ENCODE measurements at regions not wholly inside any gene's neighbourhood (a gene's known extent, or its start where the extent isn't known, plus 50 kb on each side); places are given as distances from the start of the nearest gene placed in this dataset.

DNA sequence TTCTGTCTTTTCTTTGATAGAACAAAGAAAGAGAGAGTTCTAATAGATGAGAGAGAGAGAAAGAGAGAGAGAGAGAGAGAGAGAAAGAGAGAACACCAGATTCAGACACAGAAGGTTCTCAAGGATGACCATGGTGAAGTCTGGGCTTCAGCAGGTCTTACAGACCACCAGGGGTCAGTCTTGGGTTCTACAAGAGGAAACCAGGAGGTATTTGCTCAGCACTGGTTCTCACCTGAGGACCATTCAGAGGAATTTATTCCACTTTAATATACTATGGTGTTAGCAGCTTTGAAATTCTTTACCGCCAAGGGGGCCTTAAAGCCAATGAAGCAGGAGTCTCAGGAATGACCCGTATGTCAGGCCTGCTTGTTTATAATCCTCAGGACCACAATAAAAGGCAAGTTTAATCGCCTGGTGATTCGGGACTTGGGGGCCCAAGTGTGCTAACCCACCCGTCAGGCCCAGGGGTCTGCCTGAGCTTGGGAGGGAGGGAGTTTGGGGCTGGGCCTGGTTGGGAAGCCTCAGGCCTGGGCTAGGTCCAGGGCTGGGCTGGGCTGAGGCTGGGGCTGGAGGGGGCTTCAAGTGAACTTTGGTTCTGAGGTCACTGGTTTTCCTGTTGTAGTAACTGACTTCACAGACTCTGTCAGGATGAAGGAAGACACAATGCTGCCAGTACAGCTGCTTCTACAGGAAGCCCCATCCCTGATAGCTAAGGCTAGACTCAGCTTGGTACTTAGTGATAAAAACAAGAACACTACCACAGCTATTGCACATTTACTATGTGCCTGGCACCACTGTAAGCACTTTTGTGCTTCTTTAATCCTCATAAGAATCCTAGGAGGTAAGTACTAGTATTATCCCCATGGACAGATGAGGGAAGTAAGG, 179.2 kb upstream of the ZBED5 start:
- Mint-ChIP-seq H3K9me3 (no peaks in the 10 kb centered on the region), H3K4me3 (no peak overlapping the region), H3K4me1 (peaks cover 4% of the 10 kb centered on the region), H3K27ac (no peak overlapping the region), H3K27me3 (ENCODE audit: insufficient read depth) (peaks cover 4% of the 10 kb centered on the region), H3K36me3 (ENCODE audit: low read depth) (no peaks in the 10 kb centered on the region)
- Histone ChIP-seq H3K27me3 (ENCODE audit: control insufficient read depth, insufficient read depth, low read length, poor library complexity, severe bottlenecking) (no peaks in the 10 kb centered on the region), H3K9ac (ENCODE audit: extremely low read depth, low read length, poor library complexity, severe bottlenecking) (no peak overlapping the region), H3K27ac (ENCODE audit: low read depth, low read length) (no peak overlapping the region), H3K4me1 (ENCODE audit: control insufficient read depth, insufficient read depth, low read length) (no peaks in the 10 kb centered on the region), H3K9me3 (ENCODE audit: control insufficient read depth, low read length) (no peaks in the 10 kb centered on the region), H3K4me3 (ENCODE audit: low read length) (no peak overlapping the region), H3K36me3 (ENCODE audit: control insufficient read depth, insufficient read depth, low read length) (no peaks in the 10 kb centered on the region)
- TF ChIP-seq, protein P1, sequence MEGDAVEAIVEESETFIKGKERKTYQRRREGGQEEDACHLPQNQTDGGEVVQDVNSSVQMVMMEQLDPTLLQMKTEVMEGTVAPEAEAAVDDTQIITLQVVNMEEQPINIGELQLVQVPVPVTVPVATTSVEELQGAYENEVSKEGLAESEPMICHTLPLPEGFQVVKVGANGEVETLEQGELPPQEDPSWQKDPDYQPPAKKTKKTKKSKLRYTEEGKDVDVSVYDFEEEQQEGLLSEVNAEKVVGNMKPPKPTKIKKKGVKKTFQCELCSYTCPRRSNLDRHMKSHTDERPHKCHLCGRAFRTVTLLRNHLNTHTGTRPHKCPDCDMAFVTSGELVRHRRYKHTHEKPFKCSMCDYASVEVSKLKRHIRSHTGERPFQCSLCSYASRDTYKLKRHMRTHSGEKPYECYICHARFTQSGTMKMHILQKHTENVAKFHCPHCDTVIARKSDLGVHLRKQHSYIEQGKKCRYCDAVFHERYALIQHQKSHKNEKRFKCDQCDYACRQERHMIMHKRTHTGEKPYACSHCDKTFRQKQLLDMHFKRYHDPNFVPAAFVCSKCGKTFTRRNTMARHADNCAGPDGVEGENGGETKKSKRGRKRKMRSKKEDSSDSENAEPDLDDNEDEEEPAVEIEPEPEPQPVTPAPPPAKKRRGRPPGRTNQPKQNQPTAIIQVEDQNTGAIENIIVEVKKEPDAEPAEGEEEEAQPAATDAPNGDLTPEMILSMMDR (conservative IDR thresholded peaks at IDR 0.05) = peak; percentile 90
- 62 to 71% methylated on average over 5 of the region's 5 CpGs for WGBS, 2 experiments (ENCODE audit: insufficient coverage in 1 of 2, insufficient read length in 1 of 2)
- peak; percentile 76 for DNase-seq

DNA sequence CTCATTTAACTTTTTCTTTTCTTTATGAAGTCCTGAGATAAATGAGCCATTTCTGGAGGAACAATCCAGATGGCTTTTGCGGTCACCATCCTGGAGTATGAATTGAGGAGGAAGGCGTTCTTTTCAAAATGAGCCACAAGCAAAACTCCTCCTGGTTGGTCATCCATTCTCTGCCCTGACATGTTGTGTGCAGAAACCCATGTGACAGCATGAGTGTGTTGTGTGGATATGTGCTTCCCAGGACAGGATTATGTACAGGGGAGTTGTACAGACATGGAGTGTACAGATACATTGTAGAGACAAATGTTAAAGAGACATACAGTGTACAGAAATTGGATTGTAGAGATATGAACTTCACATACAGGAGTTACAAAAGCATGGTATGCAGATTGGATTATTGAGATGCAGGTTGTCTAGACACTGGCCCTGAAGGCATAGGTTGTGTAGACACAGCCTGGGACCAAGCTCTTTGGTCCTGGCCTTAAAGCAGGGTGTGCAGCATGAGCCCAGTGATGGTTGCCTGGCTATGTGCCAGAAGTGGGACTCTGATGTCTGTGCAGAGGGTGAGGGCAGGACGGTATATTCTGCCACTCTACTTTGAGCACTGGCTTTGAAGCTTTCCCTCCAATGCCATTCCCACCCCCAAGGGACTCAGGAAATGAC, 178.5 kb upstream of the ZBED5 start:
- H3K27ac Mint-ChIP-seq = no peak overlapping the region
- Histone ChIP-seq H3K27ac (ENCODE audit: low read depth, low read length) (no peak overlapping the region), H3K36me3 (ENCODE audit: control insufficient read depth, insufficient read depth, low read length) (no peaks in the 10 kb centered on the region), H3K9me3 (ENCODE audit: control insufficient read depth, low read length) (no peaks in the 10 kb centered on the region), H3K4me1 (ENCODE audit: control insufficient read depth, insufficient read depth, low read length) (no peaks in the 10 kb centered on the region), H3K4me3 (ENCODE audit: low read length) (no peak overlapping the region), H3K27me3 (ENCODE audit: control insufficient read depth, insufficient read depth, low read length, poor library complexity, severe bottlenecking) (no peaks in the 10 kb centered on the region), H3K9ac (ENCODE audit: extremely low read depth, low read length, poor library complexity, severe bottlenecking) (no peak overlapping the region)
- no peak overlapping the region for H3K4me3 Mint-ChIP-seq
- no peaks in the 10 kb centered on the region for H3K9me3 Mint-ChIP-seq
- TF ChIP-seq, protein P1 (conservative IDR thresholded peaks at IDR 0.05) = no peak
- no peaks in the 10 kb centered on the region for H3K36me3 Mint-ChIP-seq (ENCODE audit: low read depth)
- peaks cover 4% of the 10 kb centered on the region for H3K27me3 Mint-ChIP-seq (ENCODE audit: insufficient read depth)
- WGBS, 2 experiments (ENCODE audit: insufficient coverage in 1 of 2, insufficient read length in 1 of 2) = 95% methylated on average over 2 of the region's 3 CpGs
- DNase-seq = no peak
- peaks cover 4% of the 10 kb centered on the region for H3K4me1 Mint-ChIP-seq

DNA sequence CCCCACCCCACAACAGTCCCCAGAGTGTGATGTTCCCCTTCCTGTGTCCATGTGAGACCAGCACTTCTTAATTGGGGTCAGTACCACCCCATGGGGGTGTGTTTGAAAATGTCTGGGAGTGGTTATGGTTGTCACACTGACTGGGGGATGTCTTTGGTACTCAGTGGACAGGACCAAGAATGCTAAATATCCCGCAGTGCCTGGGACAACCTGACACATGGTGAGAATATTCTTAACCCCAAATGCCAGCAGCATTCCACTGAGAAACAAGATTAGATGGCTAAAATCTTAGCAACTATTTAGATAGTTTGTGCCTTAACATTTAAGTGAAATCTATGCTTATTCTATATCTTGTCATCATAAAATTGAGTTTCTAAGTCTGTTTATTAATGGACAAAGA, 177.5 kb upstream of the ZBED5 start:
- Mint-ChIP-seq H3K36me3 (ENCODE audit: low read depth) (no peaks in the 10 kb centered on the region), H3K27ac (no peak overlapping the region), H3K27me3 (ENCODE audit: insufficient read depth) (peaks cover 4% of the 10 kb centered on the region), H3K4me1 (peaks cover 4% of the 10 kb centered on the region), H3K9me3 (no peaks in the 10 kb centered on the region), H3K4me3 (no peak overlapping the region)
- Histone ChIP-seq H3K36me3 (ENCODE audit: control insufficient read depth, insufficient read depth, low read length) (no peaks in the 10 kb centered on the region), H3K27me3 (ENCODE audit: control insufficient read depth, insufficient read depth, low read length, poor library complexity, severe bottlenecking) (no peaks in the 10 kb centered on the region), H3K4me1 (ENCODE audit: control insufficient read depth, insufficient read depth, low read length) (no peaks in the 10 kb centered on the region), H3K9me3 (ENCODE audit: control insufficient read depth, low read length) (no peaks in the 10 kb centered on the region), H3K4me3 (ENCODE audit: low read length) (no peak overlapping the region), H3K9ac (ENCODE audit: extremely low read depth, low read length, poor library complexity, severe bottlenecking) (no peak overlapping the region), H3K27ac (ENCODE audit: low read depth, low read length) (no peak overlapping the region)
- no peak for DNase-seq
- WGBS, 2 experiments (ENCODE audit: insufficient coverage in 1 of 2, insufficient read length in 1 of 2) = 89% methylated on average over 1 of the region's 1 CpG; no CpG with 5 or more reads in 1 of the 2 experiments
- TF ChIP-seq, protein P1 (conservative IDR thresholded peaks at IDR 0.05) = no peak
